ENCODE measurements at regions not wholly inside any gene's neighbourhood (a gene's known extent, or its start where the extent isn't known, plus 50 kb on each side); places are given as distances from the start of the nearest gene placed in this dataset.

GRCh38 chr4:181166742-181167399, 1076.3 kb upstream of the TENM3 start:
- TF ChIP-seq CTCF (IDR thresholded peaks at IDR 0.05; ENCODE audit: unreplicated experiment): no peak
- Mint-ChIP-seq H3K27ac (ENCODE audit: low read depth, unreplicated experiment) (no peak overlapping the region), H3K4me3 (ENCODE audit: unreplicated experiment) (no peak overlapping the region), H3K36me3 (ENCODE audit: insufficient read depth, unreplicated experiment) (no peaks in the 10 kb centered on the region), H3K9me3 (ENCODE audit: unreplicated experiment) (no peaks in the 10 kb centered on the region), H3K4me1 (ENCODE audit: insufficient read depth, unreplicated experiment) (peaks cover 5% of the 10 kb centered on the region), H3K27me3 (ENCODE audit: insufficient read depth, unreplicated experiment) (no peaks in the 10 kb centered on the region)
- DNase-seq (ENCODE audit: unreplicated experiment): no peak
- intact Hi-C loops (cut with micrococcal nuclease): no loop called here
- ChIA-PET CTCF (no interaction called here), POLR2A (no interaction called here)
- no TSS peak for BruUV-seq (replicated peaks)

- Mint-ChIP-seq H3K4me3 (ENCODE audit: unreplicated experiment) (no peak overlapping the region), H3K27ac (ENCODE audit: low read depth, unreplicated experiment) (no peak overlapping the region), H3K4me1 (ENCODE audit: insufficient read depth, unreplicated experiment) (peaks cover 5% of the 10 kb centered on the region), H3K36me3 (ENCODE audit: insufficient read depth, unreplicated experiment) (no peaks in the 10 kb centered on the region), H3K9me3 (ENCODE audit: unreplicated experiment) (no peaks in the 10 kb centered on the region), H3K27me3 (ENCODE audit: insufficient read depth, unreplicated experiment) (no peaks in the 10 kb centered on the region)
- POLR2A ChIA-PET: interaction anchor here (0.6 kb wide), 1 partner anchor 54 kb away, joined by 4 read pairs; no protein-coding TSS in a partner anchor
- intact Hi-C loops (cut with micrococcal nuclease): no loop called here
- BruUV-seq (replicated peaks): no TSS peak
- CTCF ChIA-PET: interaction anchor here (1.1 kb wide), 1 partner anchor 361 kb away, joined by 4 read pairs; no protein-coding TSS in a partner anchor
- no peak for DNase-seq (ENCODE audit: unreplicated experiment)
- TF ChIP-seq CTCF (IDR thresholded peaks at IDR 0.05; ENCODE audit: unreplicated experiment): no peak
Measured at GRCh38 chr4:181168011-181168805, 1075.0 kb upstream of the TENM3 start.

GRCh38 chr4:181173046-181173445, 1070.2 kb upstream of the TENM3 start:
- peaks cover 3% of the 10 kb centered on the region for H3K4me1 Mint-ChIP-seq (ENCODE audit: insufficient read depth, unreplicated experiment)
- no peak for TF ChIP-seq CTCF (IDR thresholded peaks at IDR 0.05; ENCODE audit: unreplicated experiment)
- CTCF ChIA-PET: no interaction called here
- no peak for DNase-seq (ENCODE audit: unreplicated experiment)
- H3K36me3 Mint-ChIP-seq (ENCODE audit: insufficient read depth, unreplicated experiment): no peaks in the 10 kb centered on the region
- no peak overlapping the region for H3K27ac Mint-ChIP-seq (ENCODE audit: low read depth, unreplicated experiment)
- intact Hi-C loops (cut with micrococcal nuclease): no loop called here
- no peaks in the 10 kb centered on the region for H3K9me3 Mint-ChIP-seq (ENCODE audit: unreplicated experiment)
- no peaks in the 10 kb centered on the region for H3K27me3 Mint-ChIP-seq (ENCODE audit: insufficient read depth, unreplicated experiment)
- BruUV-seq (replicated peaks): no TSS peak
- POLR2A ChIA-PET: interaction anchor here (0.6 kb wide), 1 partner anchor 106 kb away, joined by 4 read pairs; no protein-coding TSS in a partner anchor
- no peak overlapping the region for H3K4me3 Mint-ChIP-seq (ENCODE audit: unreplicated experiment)

- intact Hi-C loops (cut with micrococcal nuclease): no loop called here
- TF ChIP-seq CTCF (IDR thresholded peaks at IDR 0.05; ENCODE audit: unreplicated experiment): no peak
- no TSS peak for BruUV-seq (replicated peaks)
- no peaks in the 10 kb centered on the region for H3K36me3 Mint-ChIP-seq (ENCODE audit: insufficient read depth, unreplicated experiment)
- CTCF ChIA-PET: no interaction called here
- no peak overlapping the region for H3K27ac Mint-ChIP-seq (ENCODE audit: low read depth, unreplicated experiment)
- POLR2A ChIA-PET: no interaction called here
- no peak for DNase-seq (ENCODE audit: unreplicated experiment)
- H3K4me1 Mint-ChIP-seq (ENCODE audit: insufficient read depth, unreplicated experiment): peaks cover 25% of the 10 kb centered on the region
- no peak overlapping the region for H3K4me3 Mint-ChIP-seq (ENCODE audit: unreplicated experiment)
- H3K27me3 Mint-ChIP-seq (ENCODE audit: insufficient read depth, unreplicated experiment): no peaks in the 10 kb centered on the region
- no peaks in the 10 kb centered on the region for H3K9me3 Mint-ChIP-seq (ENCODE audit: unreplicated experiment)
Measured at GRCh38 chr4:181176306-181176705, 1066.9 kb upstream of the TENM3 start.
